GM18505 (cell line): ENCODE measurements at regions not wholly inside any gene's neighbourhood (a gene's known extent, or its start where the extent isn't known, plus 50 kb on each side); places are given as distances from the start of the nearest gene placed in this dataset.

Experiments
- ATAC-seq: cut with Tn5 transposase; IDR thresholded peaks from one replicate; pipeline ENCODE4 v1.9.1; 2021; ENCODE audit not compliant: unreplicated experiment
- POLR2A ChIP-seq: IDR thresholded peaks from 4 replicates; pipeline ENCODE4 v1.6.1; 2011; ENCODE audit warnings: borderline replicate concordance; ENCODE audit not compliant: insufficient read depth, insufficient read length; ENCODE audit errors: extremely low read depth

GRCh38 chr2:19675003-19675629 lies 226.7 kb downstream of the TTC32 start:
- TF ChIP-seq POLR2A, result no peak
- ATAC-seq, result no peak

- no peak for TF ChIP-seq POLR2A
- no peak for ATAC-seq
These were observed 227.5 kb downstream of the TTC32 start for GRCh38 chr2:19674051-19675002.

- no peak for ATAC-seq
These were observed 228.5 kb downstream of the TTC32 start for GRCh38 chr2:19673213-19673791.

GRCh38 chr2:19671916-19672315 lies 229.9 kb downstream of the TTC32 start:
- no peak for ATAC-seq
- TF ChIP-seq POLR2A, result no peak

More at GRCh38 chr2:19673213-19673791, 228.5 kb downstream of the TTC32 start:
- no peak for TF ChIP-seq POLR2A

- no peak for ATAC-seq
- TF ChIP-seq POLR2A, result no peak
These were observed 230.5 kb downstream of the TTC32 start for GRCh38 chr2:19671311-19671710.

GRCh38 chr2:19670303-19670702 lies 231.5 kb downstream of the TTC32 start:
- no peak for TF ChIP-seq POLR2A
- no peak for ATAC-seq

- no peak for ATAC-seq
- TF ChIP-seq POLR2A, result no peak
These were observed 232.2 kb downstream of the TTC32 start for GRCh38 chr2:19669559-19669958.

GRCh38 chr2:19669126-19669525 lies 232.7 kb downstream of the TTC32 start:
- TF ChIP-seq POLR2A, result no peak
- ATAC-seq, result no peak

- no peak for TF ChIP-seq POLR2A
- no peak for ATAC-seq
These were observed 234.2 kb downstream of the TTC32 start for GRCh38 chr2:19667536-19667949.

GRCh38 chr2:19667085-19667484 lies 234.7 kb downstream of the TTC32 start:
- no peak for ATAC-seq
- TF ChIP-seq POLR2A, result no peak

- TF ChIP-seq POLR2A, result no peak
- no peak for ATAC-seq
These were observed 237.1 kb downstream of the TTC32 start for GRCh38 chr2:19664646-19665045.

- no peak for ATAC-seq
- TF ChIP-seq POLR2A, result no peak
These were observed 242.6 kb downstream of the TTC32 start for GRCh38 chr2:19659024-19659792.

GRCh38 chr2:19656011-19656410 lies 245.8 kb downstream of the TTC32 start:
- ATAC-seq, result no peak

More at GRCh38 chr2:19656011-19656410, 245.8 kb downstream of the TTC32 start:
- no peak for TF ChIP-seq POLR2A
